Lung (tissue), 11 donors: ENCODE measurements at regions not wholly inside any gene's neighbourhood (a gene's known extent, or its start where the extent isn't known, plus 50 kb on each side); places are given as distances from the start of the nearest gene placed in this dataset.

Experiments used
- ATAC-seq: fragments of 200-7000 bp; cut with Tn5 transposase; one replicate; pipeline ENCODE4 v1.9.1; 2020; ENCODE audit warnings: moderate number of reproducible peaks; ENCODE audit not compliant: insufficient read depth, low FRiP score
- DNase-seq, 3 donors: peaks; one replicate each; pipeline ENCODE4 v3.0.0-alpha.2; 2013 to 2017
- H3K27ac ChIP-seq, 2 donors: one replicate each; pipeline ENCODE4 v1.5.1; 2013; ENCODE audit warnings: mild to moderate bottlenecking in 2 of 2, moderate library complexity in 2 of 2, control low read depth in 1 of 2, inconsistent platforms in 1 of 2, low read depth in 1 of 2, low read length in 1 of 2
- H3K27me3 ChIP-seq, 3 donors: one replicate each; pipeline ENCODE4 v1.5.1; 2013; ENCODE audit warnings: low read length in 2 of 3; ENCODE audit not compliant: control insufficient read depth in 3 of 3, insufficient read depth in 3 of 3
- H3K36me3 ChIP-seq, 4 donors: one replicate each; pipeline ENCODE4 v1.5.1; 2013; ENCODE audit warnings: low read length in 4 of 4, mild to moderate bottlenecking in 1 of 4, moderate library complexity in 1 of 4; ENCODE audit not compliant: control insufficient read depth in 4 of 4, insufficient read depth in 4 of 4
- H3K4me1 ChIP-seq, 5 donors: one replicate each; pipeline ENCODE4 v1.5.1; 2013; ENCODE audit warnings: low read length in 5 of 5, mild to moderate bottlenecking in 2 of 5, moderate library complexity in 1 of 5; ENCODE audit not compliant: control insufficient read depth in 5 of 5, insufficient read depth in 5 of 5
- H3K4me3 ChIP-seq: one replicate; pipeline ENCODE4 v1.5.1; 2013; ENCODE audit warnings: mild to moderate bottlenecking, control low read depth, moderate library complexity
- H3K9ac ChIP-seq, 2 donors: one replicate each; pipeline ENCODE4 v1.5.1; 2013; ENCODE audit warnings: low read length in 2 of 2, control low read depth in 1 of 2; ENCODE audit not compliant: insufficient read depth in 1 of 2
- H3K9me3 ChIP-seq, 4 donors: one replicate each; pipeline ENCODE4 v1.5.1; 2013; ENCODE audit warnings: low read length in 3 of 4, mild to moderate bottlenecking in 1 of 4, moderate library complexity in 1 of 4; ENCODE audit not compliant: control insufficient read depth in 4 of 4, insufficient read depth in 3 of 4
- CTCF ChIP-seq: IDR thresholded peaks from 2 replicates; pipeline ENCODE4 v1.5.1; 2012; ENCODE audit warnings: mild to moderate bottlenecking; ENCODE audit errors: control extremely low read depth, extremely low read depth
- WGBS, 2 donors: extraction: QIAGEN DNeasy Blood & Tissue Kit; methylation state at CpG; one replicate each; pipeline ENCODE4 v1.1.7; 2013; 5-methylcytosine and 5-hydroxymethylcytosine counted together
- donor health status: control.
- donor health status: control.
- donor health status: Bipolar disorder and iron deficiency.
- donor health status: healthy.
- donor health status: DM: yes; HTN: yes; CAD: no.

DNA sequence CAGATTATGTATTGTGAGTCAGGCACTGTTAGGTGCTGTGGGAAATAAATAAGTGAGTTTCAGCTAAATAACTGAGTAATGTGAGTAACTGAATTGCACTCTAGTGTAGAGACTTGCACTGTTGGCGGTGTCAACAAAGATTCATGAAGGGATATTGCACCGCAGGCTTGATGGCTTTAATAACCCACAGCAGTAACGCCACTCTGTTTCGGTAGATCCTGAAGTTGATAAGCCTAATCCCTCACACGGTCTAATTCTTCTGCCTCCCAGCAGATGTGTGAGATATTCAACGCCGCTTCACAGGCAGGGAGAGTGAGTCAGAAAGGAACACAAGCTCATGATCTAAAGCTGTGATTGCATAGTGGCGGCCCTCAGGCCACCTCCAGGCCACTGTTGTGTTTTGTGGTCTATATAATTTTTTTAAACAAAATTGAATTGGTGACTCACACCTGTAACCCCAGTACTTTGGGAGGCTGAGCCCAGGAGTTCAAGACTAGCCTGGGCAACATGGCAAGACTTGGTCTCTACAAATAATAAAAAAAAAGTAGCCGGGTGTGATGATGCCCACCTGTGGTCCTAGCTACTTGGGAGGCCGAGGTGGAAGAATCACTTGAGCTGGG lies 94.3 kb downstream of the LIPG start:
- H3K27ac ChIP-seq = no peak overlapping the region
- H3K27me3 ChIP-seq = no peaks in the 10 kb centered on the region
- no peaks in the 10 kb centered on the region for H3K9me3 ChIP-seq
- no peak overlapping the region for H3K9ac ChIP-seq
- TF ChIP-seq CTCF = no peak
- H3K36me3 ChIP-seq = no peaks in the 10 kb centered on the region
- DNase-seq (no peak), ATAC-seq (no peak)
- peaks cover 0 to 23% (median 4%) of the 10 kb centered on the region in 5 donors for H3K4me1 ChIP-seq
- H3K4me3 ChIP-seq = no peak overlapping the region
- 83 to 88% methylated on average over 10 of the region's 10 CpGs for WGBS, 2 donors

GRCh38 chr18:49655266-49656072 lies 93.6 kb downstream of the LIPG start:
- no peak for ATAC-seq
- WGBS, 2 donors = 90 to 91% methylated on average over 13 of the region's 13 CpGs
- no peak for DNase-seq

DNA sequence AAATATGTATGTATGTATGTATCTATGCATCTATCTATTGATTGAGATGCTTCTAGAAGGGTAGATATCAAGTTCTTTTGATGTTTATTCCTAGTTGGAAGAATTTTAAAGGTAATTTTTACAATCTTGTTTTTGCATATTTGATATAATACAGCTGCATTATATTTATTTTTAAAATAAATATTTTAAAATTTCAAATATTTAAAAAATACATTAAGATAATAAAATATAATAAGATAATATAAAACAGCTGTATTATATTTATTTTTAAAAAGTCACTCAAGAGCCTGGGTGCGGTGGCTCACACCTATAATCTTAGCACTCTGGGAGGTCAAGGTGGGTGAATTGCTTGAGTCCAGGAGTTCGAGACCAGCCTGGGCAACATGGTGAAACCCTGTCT lies 92.5 kb downstream of the LIPG start:
- Histone ChIP-seq H3K4me1 (peaks cover 0 to 18% (median 4%) of the 10 kb centered on the region in 5 donors), H3K9ac (no peak overlapping the region), H3K27ac (no peak overlapping the region), H3K27me3 (no peaks in the 10 kb centered on the region), H3K9me3 (no peaks in the 10 kb centered on the region), H3K4me3 (no peak overlapping the region), H3K36me3 (no peaks in the 10 kb centered on the region)
- WGBS, 2 donors = 92 to 96% methylated on average over 2 of the region's 2 CpGs
- no peak for TF ChIP-seq CTCF
- DNase-seq (no peak), ATAC-seq (no peak)

More at GRCh38 chr18:49655266-49656072, 93.6 kb downstream of the LIPG start:
- H3K9ac ChIP-seq = no peak overlapping the region
- peaks cover 0 to 23% (median 4%) of the 10 kb centered on the region in 5 donors for H3K4me1 ChIP-seq
- no peak overlapping the region for H3K4me3 ChIP-seq
- TF ChIP-seq CTCF = no peak
- no peak overlapping the region for H3K27ac ChIP-seq
- no peaks in the 10 kb centered on the region for H3K9me3 ChIP-seq
- H3K36me3 ChIP-seq = no peaks in the 10 kb centered on the region
- H3K27me3 ChIP-seq = no peaks in the 10 kb centered on the region
